ENCODE measurements at regions not wholly inside any gene's neighbourhood (a gene's known extent, or its start where the extent isn't known, plus 50 kb on each side); places are given as distances from the start of the nearest gene placed in this dataset.
"Not testable (repeated sequence)": the region's sequence is repeated elsewhere in the genome, so short reads cannot be mapped to it uniquely, and the experiment has no call there.

DNA sequence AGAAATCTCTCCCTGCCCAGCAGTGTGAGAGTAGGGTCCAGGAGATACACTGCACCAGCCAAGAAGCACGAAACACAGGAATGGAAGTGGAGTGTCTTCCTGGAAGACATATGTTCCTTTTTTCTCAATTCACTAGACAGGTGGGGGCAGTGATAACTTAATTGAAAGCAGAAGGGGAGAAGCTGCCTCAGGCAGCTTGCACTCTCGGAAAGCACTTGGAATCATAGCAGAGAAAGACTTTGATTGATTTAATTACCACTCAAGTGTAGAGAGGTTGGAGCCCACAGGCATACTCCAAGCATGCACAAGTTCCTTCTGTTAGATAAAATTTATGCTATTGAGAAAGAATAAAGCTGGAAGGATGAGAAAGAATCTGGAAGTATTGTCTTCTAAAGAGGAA, 249.4 kb downstream of the SLITRK6 start:
- Histone ChIP-seq H3K9me3 (ENCODE audit: low read depth) (no peaks in the 10 kb centered on the region), H3F3A (ENCODE audit: low read depth) (peaks cover 6% of the 10 kb centered on the region), H3K27me3 (no peaks in the 10 kb centered on the region), H3K4me1 (peaks cover 12% of the 10 kb centered on the region), H3K9ac (no peak overlapping the region), H3K79me2 (ENCODE audit: low read depth) (no peaks in the 10 kb centered on the region), H3K36me3 (no peaks in the 10 kb centered on the region), H3K27ac (no peak overlapping the region), H3K4me3 (no peak overlapping the region), H2AFZ (replicated peaks) (no peak overlapping the region), H4K20me1 (ENCODE audit: low read depth) (no peaks in the 10 kb centered on the region), H3K4me2 (no peak overlapping the region)
- H3K36me3 Mint-ChIP-seq = no peaks in the 10 kb centered on the region
- TF ChIP-seq EZH2phosphoT487 (IDR thresholded peaks at IDR 0.05) (no peak), EZH2 (IDR thresholded peaks at IDR 0.05) (no peak)
- TF ChIP-seq, protein P1, sequence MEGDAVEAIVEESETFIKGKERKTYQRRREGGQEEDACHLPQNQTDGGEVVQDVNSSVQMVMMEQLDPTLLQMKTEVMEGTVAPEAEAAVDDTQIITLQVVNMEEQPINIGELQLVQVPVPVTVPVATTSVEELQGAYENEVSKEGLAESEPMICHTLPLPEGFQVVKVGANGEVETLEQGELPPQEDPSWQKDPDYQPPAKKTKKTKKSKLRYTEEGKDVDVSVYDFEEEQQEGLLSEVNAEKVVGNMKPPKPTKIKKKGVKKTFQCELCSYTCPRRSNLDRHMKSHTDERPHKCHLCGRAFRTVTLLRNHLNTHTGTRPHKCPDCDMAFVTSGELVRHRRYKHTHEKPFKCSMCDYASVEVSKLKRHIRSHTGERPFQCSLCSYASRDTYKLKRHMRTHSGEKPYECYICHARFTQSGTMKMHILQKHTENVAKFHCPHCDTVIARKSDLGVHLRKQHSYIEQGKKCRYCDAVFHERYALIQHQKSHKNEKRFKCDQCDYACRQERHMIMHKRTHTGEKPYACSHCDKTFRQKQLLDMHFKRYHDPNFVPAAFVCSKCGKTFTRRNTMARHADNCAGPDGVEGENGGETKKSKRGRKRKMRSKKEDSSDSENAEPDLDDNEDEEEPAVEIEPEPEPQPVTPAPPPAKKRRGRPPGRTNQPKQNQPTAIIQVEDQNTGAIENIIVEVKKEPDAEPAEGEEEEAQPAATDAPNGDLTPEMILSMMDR (IDR thresholded peaks at IDR 0.05) = no peak
- no peak overlapping the region for H3K27ac Mint-ChIP-seq
- no peak for DNase-seq (ENCODE audit: low spot score)
- H3K9me3 Mint-ChIP-seq = peaks cover 8% of the 10 kb centered on the region
- H3K4me1 Mint-ChIP-seq = peaks cover 7% of the 10 kb centered on the region
- H3K27me3 Mint-ChIP-seq (ENCODE audit: insufficient read depth, low read depth) = no peaks in the 10 kb centered on the region
- no peak overlapping the region for H3K4me3 Mint-ChIP-seq

DNA sequence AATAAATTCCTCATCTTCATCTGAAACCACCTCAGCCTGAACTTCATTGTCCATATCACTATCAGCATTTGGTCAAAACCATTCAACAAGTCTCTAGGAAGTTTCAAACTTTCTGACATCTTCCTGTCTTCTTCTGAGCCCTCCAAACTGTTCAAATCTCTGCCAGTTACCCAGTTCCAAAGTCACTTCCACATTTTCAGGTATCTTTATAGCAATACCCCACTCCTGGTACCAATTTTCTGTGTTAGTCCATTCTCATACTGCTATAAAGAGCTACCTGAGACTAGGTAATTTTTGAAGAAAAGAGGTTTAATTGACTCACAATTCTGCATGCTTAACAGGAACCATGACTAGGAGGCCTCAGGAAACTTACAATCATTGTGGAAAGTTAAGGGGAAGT, 250.4 kb downstream of the SLITRK6 start:
- H3K27ac Mint-ChIP-seq; H3K4me1 Mint-ChIP-seq; H2AFZ ChIP-seq (replicated peaks); H4K20me1 ChIP-seq (ENCODE audit: low read depth); DNase-seq (ENCODE audit: low spot score); H3K9me3 ChIP-seq (ENCODE audit: low read depth); H3K9me3 Mint-ChIP-seq; H3K27ac ChIP-seq; H3K4me3 ChIP-seq; H3K4me3 Mint-ChIP-seq; H3K79me2 ChIP-seq (ENCODE audit: low read depth); H3K36me3 Mint-ChIP-seq; H3K36me3 ChIP-seq; H3K9ac ChIP-seq; H3K27me3 ChIP-seq; H3K27me3 Mint-ChIP-seq (ENCODE audit: insufficient read depth, low read depth); H3K4me2 ChIP-seq: not testable (repeated sequence)
- peaks cover 16% of the 10 kb centered on the region for H3F3A ChIP-seq (ENCODE audit: low read depth)
- peaks cover 18% of the 10 kb centered on the region for H3K4me1 ChIP-seq

DNA sequence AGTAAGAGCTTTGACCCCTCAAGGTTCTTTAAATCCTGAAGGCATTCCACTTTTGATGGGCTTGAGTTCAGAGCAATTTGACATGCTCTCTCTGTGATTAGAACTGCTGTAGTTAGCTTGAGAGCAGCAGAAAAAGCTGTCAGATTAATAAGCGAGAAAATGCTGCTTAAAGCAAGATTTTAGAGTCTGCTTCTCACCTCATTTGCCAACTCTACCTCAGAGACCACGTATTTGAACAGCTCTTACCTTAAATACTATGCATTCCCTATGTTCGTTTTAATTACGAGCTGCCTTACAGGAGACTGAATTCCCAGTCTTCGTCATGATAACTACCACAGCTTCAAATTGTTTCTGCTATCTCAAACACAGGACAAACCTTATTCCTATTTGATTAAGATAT, 253.4 kb downstream of the SLITRK6 start:
- Mint-ChIP-seq H3K4me3 (no peak overlapping the region), H3K36me3 (no peaks in the 10 kb centered on the region)
- H2AFZ ChIP-seq (replicated peaks) = no peak overlapping the region

DNA sequence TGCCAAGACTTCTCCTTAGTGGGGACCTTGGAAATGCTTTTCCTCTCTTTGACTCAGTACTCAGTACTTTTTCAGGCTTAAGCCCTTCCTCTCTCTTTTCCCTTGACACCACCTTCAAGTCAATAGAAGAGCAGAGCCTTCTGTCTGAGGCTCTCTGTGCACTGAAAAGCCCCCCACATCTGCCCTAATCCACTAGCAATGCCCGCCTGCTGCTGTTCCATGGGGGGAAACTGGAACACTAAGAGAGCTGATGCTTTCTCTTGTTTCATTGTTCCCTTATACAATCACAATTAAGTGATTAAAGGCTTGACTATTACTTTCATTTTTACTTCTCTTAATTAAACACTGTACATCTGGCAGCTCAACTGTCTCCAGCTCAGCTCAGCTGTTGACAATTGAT, 254.5 kb downstream of the SLITRK6 start:
- no peak for TF ChIP-seq EZH2 (IDR thresholded peaks at IDR 0.05)
- no peak for TF ChIP-seq EZH2phosphoT487 (IDR thresholded peaks at IDR 0.05)
- TF ChIP-seq, protein P1 (IDR thresholded peaks at IDR 0.05) = no peak
- Mint-ChIP-seq H3K4me1 (peaks cover 9% of the 10 kb centered on the region), H3K9me3 (peaks cover 8% of the 10 kb centered on the region), H3K27ac (no peak overlapping the region), H3K36me3 (no peaks in the 10 kb centered on the region), H3K27me3 (ENCODE audit: insufficient read depth, low read depth) (no peaks in the 10 kb centered on the region), H3K4me3 (no peak overlapping the region)
- H4K20me1 ChIP-seq (ENCODE audit: low read depth) = no peaks in the 10 kb centered on the region
- no peak overlapping the region for H3K9ac ChIP-seq
- peak; percentile 72 for DNase-seq (ENCODE audit: low spot score)
- no peaks in the 10 kb centered on the region for H3K27me3 ChIP-seq
- no peaks in the 10 kb centered on the region for H3K36me3 ChIP-seq
- H3K4me2 ChIP-seq = peak overlapping the region; percentile 34
- no peaks in the 10 kb centered on the region for H3K9me3 ChIP-seq (ENCODE audit: low read depth)
- H3F3A ChIP-seq (ENCODE audit: low read depth) = peaks cover 17% of the 10 kb centered on the region
- no peaks in the 10 kb centered on the region for H3K79me2 ChIP-seq (ENCODE audit: low read depth)
- no peak overlapping the region for H3K4me3 ChIP-seq
- H2AFZ ChIP-seq (replicated peaks) = no peak overlapping the region
- no peak overlapping the region for H3K27ac ChIP-seq
- peaks cover 18% of the 10 kb centered on the region for H3K4me1 ChIP-seq

More for the DNA sequence above, 253.4 kb downstream of the SLITRK6 start:
- no peaks in the 10 kb centered on the region for H3K79me2 ChIP-seq (ENCODE audit: low read depth)
- H3F3A ChIP-seq (ENCODE audit: low read depth) = peaks cover 17% of the 10 kb centered on the region
- H3K27me3 ChIP-seq = no peaks in the 10 kb centered on the region
- no peaks in the 10 kb centered on the region for H4K20me1 ChIP-seq (ENCODE audit: low read depth)
- no peaks in the 10 kb centered on the region for H3K36me3 ChIP-seq
- H3K27ac ChIP-seq = no peak overlapping the region
- peaks cover 18% of the 10 kb centered on the region for H3K4me1 ChIP-seq
- H3K9ac ChIP-seq = no peak overlapping the region
- Mint-ChIP-seq H3K9me3 (peaks cover 8% of the 10 kb centered on the region), H3K27ac (no peak overlapping the region), H3K27me3 (ENCODE audit: insufficient read depth, low read depth) (no peaks in the 10 kb centered on the region), H3K4me1 (peaks cover 9% of the 10 kb centered on the region)
- DNase-seq (ENCODE audit: low spot score) = peak; percentile 14
- H3K4me3 ChIP-seq = no peak overlapping the region
- no peak for TF ChIP-seq EZH2 (IDR thresholded peaks at IDR 0.05)
- TF ChIP-seq, protein P1 (IDR thresholded peaks at IDR 0.05) = no peak
- TF ChIP-seq EZH2phosphoT487 (IDR thresholded peaks at IDR 0.05) = no peak
- H3K9me3 ChIP-seq (ENCODE audit: low read depth) = no peaks in the 10 kb centered on the region
- H3K4me2 ChIP-seq = no peak overlapping the region
